Gastrocnemius medialis (tissue), 4 donors: ENCODE measurements at regions not wholly inside any gene's neighbourhood (a gene's known extent, or its start where the extent isn't known, plus 50 kb on each side); places are given as distances from the start of the nearest gene placed in this dataset.

Experiments
- ATAC-seq, 2 donors: fragments of 150-250 bp; one replicate each; pipeline ENCODE4 v1.9.1; 2016
- DNase-seq, 2 donors: peaks; one replicate each; pipeline ENCODE4 v3.0.0-alpha.2; 2019
- H3K27ac ChIP-seq, 4 donors: fragments of 200-600 bp; sonication (generic); 1 replicate in 1 of 4; 2 replicates in 3 of 4; pipeline ENCODE4 v1.5.1; 2016 to 2018; ENCODE audit warnings: mild to moderate bottlenecking in 2 of 4, moderate library complexity in 1 of 4
- H3K27me3 ChIP-seq, 3 donors: fragments of 200-600 bp; sonication (generic) in 2 of 3; 1 replicate in 1 of 3; 2 replicates in 2 of 3; pipeline versions ENCODE4 v1.5.1 to v1.6.0; 2016 to 2019; ENCODE audit warnings: mild to moderate bottlenecking in 1 of 3, moderate library complexity in 1 of 3
- H3K36me3 ChIP-seq, 2 donors: fragments of 200-600 bp; sonication (generic) in 1 of 2; one replicate each; pipeline ENCODE4 v1.5.1; 2017 to 2018
- H3K4me1 ChIP-seq, 2 donors: fragments of 200-600 bp; sonication (generic) in 1 of 2; one replicate each; pipeline ENCODE4 v1.5.1; 2016 to 2017; ENCODE audit warnings: mild to moderate bottlenecking in 2 of 2
- H3K4me3 ChIP-seq, 4 donors: fragments of 200-600 bp; sonication (generic) in 3 of 4; 1 replicate in 1 of 4; 2 replicates in 3 of 4; pipeline ENCODE4 v1.5.1; 2016 to 2019; ENCODE audit warnings: mild to moderate bottlenecking in 2 of 4
- H3K9me3 ChIP-seq, 3 donors: fragments of 200-600 bp; sonication (generic) in 2 of 3; 1 replicate in 1 of 3; 2 replicates in 2 of 3; pipeline ENCODE4 v1.5.1; 2016 to 2019
- POLR2A ChIP-seq, 2 donors: fragments of 450-650 bp; IDR thresholded peaks; one replicate each; pipeline ENCODE4 v1.6.1; 2017; ENCODE audit warnings: antibody characterized with exemption in 2 of 2, mild to moderate bottlenecking in 2 of 2, moderate library complexity in 2 of 2
- in situ Hi-C, 4 donors: fragments of 200-750 bp; cut with MboI; loops; one replicate each; pipeline versions ENCODE4 v1.15.0 to v1.8.0; 2017; ENCODE audit warnings: low sequenced_read_pairs in 4 of 4
- intact Hi-C: fragments of 100-400 bp; cut with DNase I; formaldehyde crosslinking; loops from one replicate; pipeline ENCODE4 v1.15.1; 2023; ENCODE audit warnings: low total_unique reads
- TF ChIP-seq, protein P1 (sequence below), 5 experiments: fragments of 450-650 bp in 3 of 5; fragments of 200-600 bp in 2 of 5; sonication (generic) in 2 of 5; IDR thresholded peaks in 4 of 5; conservative IDR thresholded peaks in 1 of 5; 1 replicate in 4 of 5; 2 replicates in 1 of 5; pipeline ENCODE4 v1.5.1; 2016 to 2019; ENCODE audit warnings: antibody characterized with exemption in 5 of 5, mild to moderate bottlenecking in 3 of 5, moderate library complexity in 3 of 5

DNA sequence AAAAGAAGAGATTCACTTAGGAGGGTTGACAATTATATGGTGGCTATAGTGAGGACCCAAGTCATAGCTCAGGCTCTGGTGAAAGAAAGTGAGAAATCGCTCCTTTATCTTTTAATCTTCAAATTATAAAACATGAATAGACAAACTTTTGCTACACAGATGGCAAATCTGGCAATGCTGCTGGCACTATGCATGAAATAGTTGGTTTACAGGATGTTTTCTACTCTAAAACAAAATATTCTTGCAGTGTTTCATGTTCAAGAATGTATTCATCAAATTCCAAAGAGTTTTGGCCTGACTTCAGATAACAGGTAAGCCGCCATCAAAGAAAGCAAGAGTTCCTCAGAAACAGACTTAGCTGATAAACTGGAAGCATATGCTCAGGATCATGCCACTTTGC lies 801.2 kb downstream of the C4orf33 start:
- ATAC-seq (no peak), DNase-seq (no peak)
- Histone ChIP-seq H3K27ac (no peak overlapping the region), H3K4me1 (no peaks in the 10 kb centered on the region), H3K36me3 (no peaks in the 10 kb centered on the region), H3K27me3 (no peaks in the 10 kb centered on the region), H3K9me3 (no peaks in the 10 kb centered on the region), H3K4me3 (no peak overlapping the region)
- intact Hi-C loops (no loop called here), in situ Hi-C loops (no loop called here)
- no peak for TF ChIP-seq POLR2A (IDR thresholded peaks at IDR 0.05)

DNA sequence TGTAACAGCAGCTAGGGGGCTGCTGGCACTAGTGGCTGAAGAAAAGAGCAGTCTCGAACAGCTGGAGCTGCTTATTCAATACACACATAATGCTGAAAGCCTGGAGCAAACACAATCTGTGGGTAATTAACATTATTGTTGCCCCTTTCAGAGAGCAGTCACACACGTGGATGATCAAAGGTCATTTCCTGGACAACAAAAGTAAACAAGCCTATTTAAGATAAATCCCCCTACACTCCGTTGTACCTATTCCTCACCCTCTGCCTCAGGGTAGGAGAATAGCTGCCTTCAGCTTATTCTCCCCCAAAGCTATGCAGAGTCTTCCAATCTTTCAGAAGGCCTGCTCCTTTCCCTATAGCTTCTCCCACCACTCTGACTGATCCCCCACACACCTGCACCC lies 803.9 kb downstream of the C4orf33 start:
- no peaks in the 10 kb centered on the region for H3K9me3 ChIP-seq
- H3K4me1 ChIP-seq: no peaks in the 10 kb centered on the region
- DNase-seq: no peak
- in situ Hi-C loops: no loop called here
- TF ChIP-seq POLR2A (IDR thresholded peaks at IDR 0.05): no peak
- TF ChIP-seq, protein P1, sequence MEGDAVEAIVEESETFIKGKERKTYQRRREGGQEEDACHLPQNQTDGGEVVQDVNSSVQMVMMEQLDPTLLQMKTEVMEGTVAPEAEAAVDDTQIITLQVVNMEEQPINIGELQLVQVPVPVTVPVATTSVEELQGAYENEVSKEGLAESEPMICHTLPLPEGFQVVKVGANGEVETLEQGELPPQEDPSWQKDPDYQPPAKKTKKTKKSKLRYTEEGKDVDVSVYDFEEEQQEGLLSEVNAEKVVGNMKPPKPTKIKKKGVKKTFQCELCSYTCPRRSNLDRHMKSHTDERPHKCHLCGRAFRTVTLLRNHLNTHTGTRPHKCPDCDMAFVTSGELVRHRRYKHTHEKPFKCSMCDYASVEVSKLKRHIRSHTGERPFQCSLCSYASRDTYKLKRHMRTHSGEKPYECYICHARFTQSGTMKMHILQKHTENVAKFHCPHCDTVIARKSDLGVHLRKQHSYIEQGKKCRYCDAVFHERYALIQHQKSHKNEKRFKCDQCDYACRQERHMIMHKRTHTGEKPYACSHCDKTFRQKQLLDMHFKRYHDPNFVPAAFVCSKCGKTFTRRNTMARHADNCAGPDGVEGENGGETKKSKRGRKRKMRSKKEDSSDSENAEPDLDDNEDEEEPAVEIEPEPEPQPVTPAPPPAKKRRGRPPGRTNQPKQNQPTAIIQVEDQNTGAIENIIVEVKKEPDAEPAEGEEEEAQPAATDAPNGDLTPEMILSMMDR (IDR thresholded peaks at IDR 0.05 in 4 of 5, conservative IDR thresholded peaks at IDR 0.05 in 1 of 5): no peak
- no peaks in the 10 kb centered on the region for H3K27me3 ChIP-seq
- H3K27ac ChIP-seq: no peak overlapping the region
- intact Hi-C loops: no loop called here
- H3K36me3 ChIP-seq: no peaks in the 10 kb centered on the region
- H3K4me3 ChIP-seq: no peak overlapping the region
- no peak for ATAC-seq

DNA sequence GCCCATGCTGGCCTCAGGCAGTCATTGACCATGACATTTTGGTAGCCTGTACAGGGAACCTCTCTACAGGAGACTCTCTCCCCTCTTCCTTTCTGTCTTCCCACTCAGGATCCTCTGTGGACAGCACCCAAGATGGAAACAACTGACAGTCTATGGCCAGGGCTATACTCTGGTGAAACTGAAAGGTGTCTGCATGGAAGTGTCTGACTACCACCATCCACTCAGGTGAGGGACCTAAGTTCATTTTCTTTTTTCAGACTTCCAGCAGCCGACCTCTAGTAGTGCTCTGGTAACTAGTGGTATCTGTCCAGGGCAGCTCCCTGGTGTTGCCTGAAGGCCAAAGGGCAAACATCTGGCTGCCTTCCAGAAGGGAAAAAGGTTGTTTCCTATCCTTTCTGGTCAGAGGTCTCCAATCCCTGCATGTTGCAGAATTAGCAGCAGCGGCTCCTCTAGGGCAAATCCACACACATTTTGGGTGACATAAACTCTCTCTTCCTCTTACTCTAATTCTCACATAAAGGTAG lies 804.5 kb downstream of the C4orf33 start:
- Histone ChIP-seq H3K27me3 (no peaks in the 10 kb centered on the region), H3K27ac (no peak overlapping the region), H3K36me3 (no peaks in the 10 kb centered on the region), H3K4me1 (no peaks in the 10 kb centered on the region), H3K4me3 (no peak overlapping the region), H3K9me3 (no peaks in the 10 kb centered on the region)
- DNase-seq: no peak
- intact Hi-C loops: no loop called here
- in situ Hi-C loops: no loop called here
- TF ChIP-seq POLR2A (IDR thresholded peaks at IDR 0.05): no peak
- TF ChIP-seq, protein P1 (IDR thresholded peaks at IDR 0.05 in 4 of 5, conservative IDR thresholded peaks at IDR 0.05 in 1 of 5): no peak
- no peak for ATAC-seq

GRCh38 chr4:129901205-129901604 lies 805.3 kb downstream of the C4orf33 start:
- DNase-seq (no peak), ATAC-seq (no peak)
- no peak for TF ChIP-seq POLR2A (IDR thresholded peaks at IDR 0.05)
- TF ChIP-seq, protein P1 (IDR thresholded peaks at IDR 0.05 in 4 of 5, conservative IDR thresholded peaks at IDR 0.05 in 1 of 5): no peak
- no peaks in the 10 kb centered on the region for H3K4me1 ChIP-seq
- no peak overlapping the region for H3K4me3 ChIP-seq
- H3K27ac ChIP-seq: no peak overlapping the region
- intact Hi-C loops (no loop called here), in situ Hi-C loops (no loop called here)
- H3K36me3 ChIP-seq: no peaks in the 10 kb centered on the region
- H3K27me3 ChIP-seq: no peaks in the 10 kb centered on the region
- no peaks in the 10 kb centered on the region for H3K9me3 ChIP-seq

DNA sequence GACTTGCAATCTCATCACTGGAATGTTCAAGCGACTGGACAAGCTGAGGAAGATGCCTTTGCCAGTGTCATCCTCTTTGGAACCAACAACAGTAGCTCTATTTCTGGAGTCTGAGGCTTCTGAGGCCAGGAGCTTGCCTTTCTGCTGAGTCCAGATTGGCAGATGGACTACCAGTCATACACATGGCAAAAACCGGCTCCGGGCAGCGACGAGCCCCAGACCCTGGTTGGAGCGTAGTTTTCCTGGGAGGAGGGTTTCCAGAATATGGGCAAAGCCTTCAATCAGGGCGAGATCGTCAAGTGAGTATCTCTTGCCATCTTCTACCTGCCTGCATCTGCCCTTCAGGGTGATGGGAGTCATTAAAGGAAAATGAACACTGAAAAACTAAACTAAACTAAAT lies 807.9 kb downstream of the C4orf33 start:
- TF ChIP-seq POLR2A (IDR thresholded peaks at IDR 0.05): no peak
- TF ChIP-seq, protein P1 (IDR thresholded peaks at IDR 0.05 in 4 of 5, conservative IDR thresholded peaks at IDR 0.05 in 1 of 5): no peak
- no peaks in the 10 kb centered on the region for H3K4me1 ChIP-seq
- no peaks in the 10 kb centered on the region for H3K36me3 ChIP-seq
- H3K4me3 ChIP-seq: no peak overlapping the region
- in situ Hi-C loops (no loop called here), intact Hi-C loops (no loop called here)
- no peaks in the 10 kb centered on the region for H3K27me3 ChIP-seq
- DNase-seq: no peak
- H3K27ac ChIP-seq: no peak overlapping the region
- H3K9me3 ChIP-seq: no peaks in the 10 kb centered on the region
- ATAC-seq: no peak
